Heart left ventricle (tissue), 13 donors: ENCODE measurements at regions not wholly inside any gene's neighbourhood (a gene's known extent, or its start where the extent isn't known, plus 50 kb on each side); places are given as distances from the start of the nearest gene placed in this dataset.

Experiments used
- POLR2A ChIP-seq, 2 donors: fragments of 450-650 bp; IDR thresholded peaks; one replicate each; pipeline ENCODE4 v1.6.1; 2017; ENCODE audit warnings: antibody characterized with exemption in 2 of 2, mild to moderate bottlenecking in 2 of 2, moderate library complexity in 2 of 2
- TF ChIP-seq, protein P1 (sequence below), 12 donors: fragments of 200-600 bp; sonication (generic) in 4 of 12; IDR thresholded peaks; one replicate each; pipeline versions ENCODE4 v1.5.0 to v1.8.0; 2018 to 2022; ENCODE audit warnings: antibody characterized with exemption in 12 of 12, mild to moderate bottlenecking in 5 of 12
- donor health status: ischemic (EF 13 %, LVEDD 7.1; RV severe dilation, severe dysfunction).
- donor health status: DM: no; HTN: yes; CAD: no.
- donor health status: DM: no; HTN: no; CAD: no.
- donor health status: ischemic (EF 25% LVEDD 6.9; RV normal size, moderate dysfunction).
- donor health status: ischemic (EF 25% LVEDD 5.7; RV mildly dilated, moderate dysfunction).
- donor health status: ischemic (EF 35%, LVEDD 5.7; RV mildly dilated, moderate dysfunction).
- donor health status: nonischemic (EF 11% LVEDD 7.7; RV severe dilation, severe dysfunction).
- donor health status: DM: yes; HTN: yes; CAD: no.
- donor health status: PGD.
- donor health status: ischemic (EF 29% LVEDD 5.4; RV normal size, mild dysfunction).
- donor health status: nonischemic (EF 23%, LVEDD 6.1; RV moderate dilation, normal function).

GRCh38 chr2:217615171-217615570, 387.6 kb downstream of the TNS1 start:
- TF ChIP-seq, protein P1, sequence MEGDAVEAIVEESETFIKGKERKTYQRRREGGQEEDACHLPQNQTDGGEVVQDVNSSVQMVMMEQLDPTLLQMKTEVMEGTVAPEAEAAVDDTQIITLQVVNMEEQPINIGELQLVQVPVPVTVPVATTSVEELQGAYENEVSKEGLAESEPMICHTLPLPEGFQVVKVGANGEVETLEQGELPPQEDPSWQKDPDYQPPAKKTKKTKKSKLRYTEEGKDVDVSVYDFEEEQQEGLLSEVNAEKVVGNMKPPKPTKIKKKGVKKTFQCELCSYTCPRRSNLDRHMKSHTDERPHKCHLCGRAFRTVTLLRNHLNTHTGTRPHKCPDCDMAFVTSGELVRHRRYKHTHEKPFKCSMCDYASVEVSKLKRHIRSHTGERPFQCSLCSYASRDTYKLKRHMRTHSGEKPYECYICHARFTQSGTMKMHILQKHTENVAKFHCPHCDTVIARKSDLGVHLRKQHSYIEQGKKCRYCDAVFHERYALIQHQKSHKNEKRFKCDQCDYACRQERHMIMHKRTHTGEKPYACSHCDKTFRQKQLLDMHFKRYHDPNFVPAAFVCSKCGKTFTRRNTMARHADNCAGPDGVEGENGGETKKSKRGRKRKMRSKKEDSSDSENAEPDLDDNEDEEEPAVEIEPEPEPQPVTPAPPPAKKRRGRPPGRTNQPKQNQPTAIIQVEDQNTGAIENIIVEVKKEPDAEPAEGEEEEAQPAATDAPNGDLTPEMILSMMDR (IDR thresholded peaks at IDR 0.05) = no peak
- TF ChIP-seq POLR2A (IDR thresholded peaks at IDR 0.05) = no peak
